ENCODE measurements at regions not wholly inside any gene's neighbourhood (a gene's known extent, or its start where the extent isn't known, plus 50 kb on each side); places are given as distances from the start of the nearest gene placed in this dataset.

GRCh38 chr5:109605207-109605730, 84.5 kb upstream of the MAN2A1 start:
- Histone ChIP-seq H3K36me3 (ENCODE audit: control insufficient read depth, insufficient read depth, low read length) (no peaks in the 10 kb centered on the region), H3K4me3 (ENCODE audit: low read depth, low read length) (no peak overlapping the region), H3K27me3 (ENCODE audit: control insufficient read depth, insufficient read depth, low read length) (no peaks in the 10 kb centered on the region)
- DNase-seq (ENCODE audit: low read depth) = no peak
- no peak for TF ChIP-seq CTCF (IDR thresholded peaks at IDR 0.05; ENCODE audit: insufficient read depth, low read length, poor library complexity, severe bottlenecking)

- TF ChIP-seq CTCF (IDR thresholded peaks at IDR 0.05; ENCODE audit: insufficient read depth, low read length, poor library complexity, severe bottlenecking) = no peak
- no peaks in the 10 kb centered on the region for H3K27me3 ChIP-seq (ENCODE audit: control insufficient read depth, insufficient read depth, low read length)
- no peak overlapping the region for H3K4me3 ChIP-seq (ENCODE audit: low read depth, low read length)
- H3K36me3 ChIP-seq (ENCODE audit: control insufficient read depth, insufficient read depth, low read length) = no peaks in the 10 kb centered on the region
- no peak for DNase-seq (ENCODE audit: low read depth)
These were observed 85.0 kb upstream of the MAN2A1 start for GRCh38 chr5:109604758-109605157.

- TF ChIP-seq CTCF (IDR thresholded peaks at IDR 0.05; ENCODE audit: insufficient read depth, low read length, poor library complexity, severe bottlenecking) = no peak
- no peaks in the 10 kb centered on the region for H3K27me3 ChIP-seq (ENCODE audit: control insufficient read depth, insufficient read depth, low read length)
- H3K4me3 ChIP-seq (ENCODE audit: low read depth, low read length) = no peak overlapping the region
- DNase-seq (ENCODE audit: low read depth) = no peak
- H3K36me3 ChIP-seq (ENCODE audit: control insufficient read depth, insufficient read depth, low read length) = no peaks in the 10 kb centered on the region
These were observed 88.0 kb upstream of the MAN2A1 start for GRCh38 chr5:109601736-109602135.

GRCh38 chr5:109597893-109598292, 91.8 kb upstream of the MAN2A1 start:
- Histone ChIP-seq H3K4me3 (ENCODE audit: low read depth, low read length) (no peak overlapping the region), H3K27me3 (ENCODE audit: control insufficient read depth, insufficient read depth, low read length) (no peaks in the 10 kb centered on the region), H3K36me3 (ENCODE audit: control insufficient read depth, insufficient read depth, low read length) (no peaks in the 10 kb centered on the region)
- DNase-seq (ENCODE audit: low read depth) = no peak
- no peak for TF ChIP-seq CTCF (IDR thresholded peaks at IDR 0.05; ENCODE audit: insufficient read depth, low read length, poor library complexity, severe bottlenecking)

- no peaks in the 10 kb centered on the region for H3K36me3 ChIP-seq (ENCODE audit: control insufficient read depth, insufficient read depth, low read length)
- no peak for TF ChIP-seq CTCF (IDR thresholded peaks at IDR 0.05; ENCODE audit: insufficient read depth, low read length, poor library complexity, severe bottlenecking)
- no peaks in the 10 kb centered on the region for H3K27me3 ChIP-seq (ENCODE audit: control insufficient read depth, insufficient read depth, low read length)
- no peak for DNase-seq (ENCODE audit: low read depth)
- no peak overlapping the region for H3K4me3 ChIP-seq (ENCODE audit: low read depth, low read length)
These were observed 95.5 kb upstream of the MAN2A1 start for GRCh38 chr5:109594217-109594616.

- Histone ChIP-seq H3K36me3 (ENCODE audit: control insufficient read depth, insufficient read depth, low read length) (no peaks in the 10 kb centered on the region), H3K27me3 (ENCODE audit: control insufficient read depth, insufficient read depth, low read length) (no peaks in the 10 kb centered on the region), H3K4me3 (ENCODE audit: low read depth, low read length) (no peak overlapping the region)
- TF ChIP-seq CTCF (IDR thresholded peaks at IDR 0.05; ENCODE audit: insufficient read depth, low read length, poor library complexity, severe bottlenecking) = no peak
- DNase-seq (ENCODE audit: low read depth) = no peak
These were observed 98.9 kb upstream of the MAN2A1 start for GRCh38 chr5:109590799-109591198.

All from kidney epithelial cell (primary cell).